ENCODE measurements at regions not wholly inside any gene's neighbourhood (a gene's known extent, or its start where the extent isn't known, plus 50 kb on each side); places are given as distances from the start of the nearest gene placed in this dataset.

- DNase-seq (ENCODE audit: low spot score), result no peak
Measured at GRCh38 chr10:128680116-128680515, 553.9 kb upstream of the MKI67 start.

DNA sequence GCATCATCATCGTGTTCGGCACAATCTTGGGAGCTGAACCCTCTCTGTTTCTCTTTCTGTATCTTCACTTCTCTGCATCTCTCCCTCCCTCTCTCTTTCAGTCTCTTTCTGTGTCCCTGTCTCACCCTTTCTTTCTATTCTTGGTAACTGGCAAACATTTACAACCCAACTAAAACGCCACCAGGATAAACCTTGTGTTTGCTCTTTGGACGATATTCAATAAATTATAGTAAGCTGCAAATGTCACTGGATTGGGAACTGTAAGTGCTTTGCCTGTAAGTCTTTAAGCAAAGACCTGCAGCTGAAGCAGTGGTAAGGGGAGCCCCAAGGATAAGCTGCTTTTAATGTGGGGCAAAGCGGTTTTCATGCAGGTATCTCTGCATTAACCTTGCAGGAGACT lies 558.0 kb upstream of the MKI67 start:
- DNase-seq (ENCODE audit: low spot score), result no peak

DNA sequence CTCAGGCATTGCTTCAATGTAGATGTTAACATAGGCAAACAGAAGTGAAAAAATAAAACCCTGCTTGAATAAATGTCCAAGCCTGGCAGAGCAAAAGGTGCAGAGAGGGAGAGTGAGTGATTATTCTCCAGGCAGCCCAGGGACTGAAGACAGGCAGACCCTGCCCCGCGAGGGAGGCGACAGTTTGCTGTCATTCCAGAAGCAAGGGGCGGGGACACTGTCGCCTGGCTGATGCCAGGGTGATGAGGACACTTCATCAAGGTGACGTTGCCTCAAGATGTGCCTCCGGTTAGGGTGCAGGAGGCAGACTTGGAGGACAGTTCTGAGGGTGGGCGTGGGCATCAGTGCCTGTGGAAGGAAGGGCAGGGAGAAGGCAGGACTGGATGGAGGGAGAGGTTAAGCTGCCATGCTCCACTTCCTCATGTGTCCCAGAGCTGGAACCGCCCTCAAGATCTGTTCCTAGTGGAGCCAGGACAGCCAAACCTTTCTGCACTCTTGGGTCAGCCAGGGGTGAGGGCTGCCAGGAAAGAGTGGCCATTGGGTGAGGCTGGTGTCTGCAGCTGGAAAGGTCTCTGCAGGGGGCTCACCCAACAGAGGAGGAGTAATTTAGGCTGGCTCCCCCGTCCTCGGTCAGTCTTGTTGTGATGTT lies 560.5 kb upstream of the MKI67 start:
- no peak for DNase-seq (ENCODE audit: low spot score)

- no peak for DNase-seq (ENCODE audit: low spot score)
Measured at GRCh38 chr10:128687408-128687807, 561.2 kb upstream of the MKI67 start.

GRCh38 chr10:128687927-128688549 lies 561.8 kb upstream of the MKI67 start:
- DNase-seq (ENCODE audit: low spot score), result no peak

DNA sequence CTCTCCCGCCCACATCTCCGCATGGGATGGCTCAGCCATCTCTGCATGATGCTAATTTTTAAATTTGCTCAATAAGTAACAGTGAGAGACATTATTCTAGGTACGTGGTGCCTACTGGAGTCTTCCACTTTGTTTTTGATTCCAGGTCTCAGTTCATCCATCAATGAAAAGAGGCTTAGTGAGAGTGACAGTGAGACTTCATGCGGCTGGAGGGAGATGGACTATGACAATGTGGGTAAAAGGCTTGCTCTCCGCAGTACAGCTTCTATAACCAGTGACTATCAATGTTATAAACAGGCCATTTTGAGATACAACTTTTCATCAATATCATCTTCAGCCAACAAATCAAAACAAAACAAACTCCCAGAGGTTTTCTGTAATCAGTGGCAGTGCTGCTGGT lies 563.4 kb upstream of the MKI67 start:
- DNase-seq (ENCODE audit: low spot score), result no peak

GRCh38 chr10:128693493-128694131 lies 567.4 kb upstream of the MKI67 start:
- DNase-seq (ENCODE audit: low spot score), result no peak

GRCh38 chr10:128694168-128694850 lies 568.1 kb upstream of the MKI67 start:
- no peak for DNase-seq (ENCODE audit: low spot score)

DNA sequence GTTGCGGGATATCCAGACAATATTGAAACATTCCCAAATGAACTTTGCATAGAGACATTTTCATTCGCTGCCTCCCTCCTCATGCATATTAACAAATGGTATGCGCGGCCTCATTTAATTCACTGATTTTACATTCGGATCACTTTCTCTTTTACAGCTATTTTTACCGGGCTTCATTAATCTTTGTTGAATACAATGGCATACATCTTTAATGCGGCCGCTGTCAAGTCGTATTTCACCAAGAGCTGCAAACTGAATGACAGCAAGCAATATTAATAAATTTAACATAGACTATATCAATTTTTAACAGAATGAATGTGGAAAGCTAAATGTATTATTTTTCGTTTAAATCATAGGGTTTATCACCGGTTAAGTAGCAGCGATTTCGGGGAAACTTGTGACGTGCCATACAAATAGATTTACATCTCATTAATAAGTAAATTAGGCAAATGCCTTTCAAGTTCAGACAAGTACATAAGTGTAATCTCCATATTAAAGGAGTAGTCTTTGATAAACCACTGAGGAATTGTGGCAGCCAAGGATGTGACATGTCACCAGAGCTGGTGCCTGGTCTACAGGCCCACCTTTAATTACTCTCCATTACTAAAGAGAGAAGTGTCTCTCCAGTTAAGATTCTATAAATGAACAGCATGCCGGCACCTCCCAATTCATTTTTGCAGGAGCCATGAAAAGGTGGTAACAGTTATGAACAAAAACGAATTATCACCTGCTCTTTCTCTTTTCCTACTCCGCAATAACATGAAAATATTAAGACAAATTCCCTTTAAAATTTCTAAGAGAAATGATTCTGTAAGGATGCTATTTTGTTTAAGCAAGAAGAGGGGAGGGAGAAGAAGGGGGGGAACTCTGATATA lies 568.9 kb upstream of the MKI67 start:
- DNase-seq (ENCODE audit: low spot score), result no peak

- no peak for DNase-seq (ENCODE audit: low spot score)
Measured at GRCh38 chr10:128695931-128696330, 569.7 kb upstream of the MKI67 start.

- DNase-seq (ENCODE audit: low spot score), result no peak
Measured at GRCh38 chr10:128697437-128697836, 571.2 kb upstream of the MKI67 start.

DNA sequence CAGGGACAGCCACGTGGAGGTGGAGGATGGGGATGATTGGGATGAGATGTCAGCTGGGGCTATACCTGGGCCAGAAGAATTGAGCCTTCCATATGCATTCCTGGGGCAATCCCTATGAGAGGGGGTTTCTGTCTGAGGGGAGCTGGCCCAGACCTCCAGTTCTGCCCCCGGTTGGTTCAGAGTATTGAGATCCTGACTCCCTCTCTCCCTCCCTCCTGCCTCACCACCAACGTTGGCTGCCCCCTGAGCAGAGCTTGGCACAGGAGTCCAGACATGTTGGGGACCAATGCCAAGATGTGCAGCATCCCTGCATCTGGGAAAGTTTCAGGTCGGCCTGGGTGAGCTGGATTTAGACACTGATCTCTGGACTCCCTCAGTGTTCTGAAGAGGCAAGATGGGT lies 575.2 kb upstream of the MKI67 start:
- no peak for DNase-seq (ENCODE audit: low spot score)

- DNase-seq (ENCODE audit: low spot score), result no peak
Measured at GRCh38 chr10:128701837-128702236, 575.6 kb upstream of the MKI67 start.

DNA sequence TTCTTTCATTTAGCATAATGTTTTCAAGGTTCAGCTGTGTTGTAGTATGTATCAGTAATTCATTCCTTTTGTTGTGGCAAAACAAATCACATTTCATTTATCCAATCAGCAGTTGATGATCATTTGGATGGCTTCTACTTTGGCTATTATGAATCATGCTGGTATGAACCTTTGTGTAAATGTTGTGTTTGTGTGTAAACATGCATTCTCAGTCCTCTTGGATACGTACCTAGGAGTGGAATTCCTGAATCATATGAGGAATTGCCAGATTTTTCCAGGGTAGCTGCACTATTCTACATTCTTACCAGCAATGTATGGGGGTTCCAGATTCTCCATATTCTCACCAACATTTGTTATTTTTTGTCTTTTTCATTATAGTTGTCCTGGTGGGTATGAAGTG lies 578.5 kb upstream of the MKI67 start:
- DNase-seq (ENCODE audit: low spot score), result no peak

DNA sequence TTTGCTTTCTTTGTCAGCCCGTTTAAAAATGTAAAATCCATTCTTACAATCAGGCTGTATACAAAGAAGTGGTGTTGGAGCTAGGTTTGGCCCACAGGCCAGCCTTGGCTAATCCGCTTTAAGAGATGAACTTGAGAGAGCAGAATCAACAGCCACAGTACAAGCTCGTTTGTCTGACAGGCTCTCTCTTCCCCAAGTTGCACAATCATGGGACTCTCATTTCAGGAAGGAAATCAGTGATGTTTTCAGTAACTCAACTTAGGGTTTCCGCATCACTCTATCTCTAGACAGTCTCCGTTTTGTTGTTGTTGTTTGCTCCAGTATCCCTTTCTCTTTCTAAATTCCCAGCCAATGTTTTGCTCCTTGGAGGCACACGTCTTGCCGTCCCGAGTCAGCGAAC lies 582.0 kb upstream of the MKI67 start:
- no peak for DNase-seq (ENCODE audit: low spot score)

DNA sequence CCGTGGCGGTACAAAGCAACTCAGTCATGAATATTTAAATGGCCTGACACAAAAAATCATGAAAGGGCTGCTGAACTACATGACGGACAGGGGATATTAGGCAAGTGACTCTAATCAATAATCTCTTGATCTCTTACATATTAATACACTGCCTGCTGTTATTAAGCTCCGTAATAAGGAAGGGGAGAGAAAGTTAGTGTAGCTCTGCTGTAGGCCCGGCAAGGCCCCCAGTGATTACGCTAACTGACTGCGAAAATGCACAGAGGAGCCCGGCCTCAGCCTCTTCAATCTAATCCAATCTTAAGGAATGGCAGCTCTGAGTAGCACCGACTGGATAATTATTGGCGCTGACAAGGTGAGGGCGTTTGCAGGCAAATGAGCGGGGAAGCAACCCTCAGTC lies 583.5 kb upstream of the MKI67 start:
- no peak for DNase-seq (ENCODE audit: low spot score)

- DNase-seq (ENCODE audit: low spot score), result no peak
Measured at GRCh38 chr10:128710098-128710797, 584.0 kb upstream of the MKI67 start.

DNA sequence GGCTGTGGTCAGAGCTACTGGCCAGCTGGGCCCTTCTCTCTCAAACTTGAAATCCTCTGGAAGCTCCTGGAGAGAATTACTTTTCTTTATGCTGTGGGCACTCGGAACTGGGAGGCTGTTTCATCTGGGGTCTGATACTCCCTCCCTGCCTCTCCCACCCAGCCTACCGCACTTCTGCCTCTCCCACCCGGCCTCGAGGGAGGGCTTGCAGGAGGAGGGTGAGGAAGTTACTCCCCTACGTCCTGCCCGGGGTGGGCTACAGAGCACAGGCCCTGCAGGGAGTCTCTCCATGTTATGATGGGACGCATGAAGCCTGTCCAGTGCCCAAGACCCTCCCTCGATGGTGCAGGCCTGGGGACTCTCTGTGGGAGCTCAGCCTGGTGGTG lies 584.6 kb upstream of the MKI67 start:
- DNase-seq (ENCODE audit: low spot score), result no peak

GRCh38 chr10:128711806-128712205 lies 585.6 kb upstream of the MKI67 start:
- no peak for DNase-seq (ENCODE audit: low spot score)

DNA sequence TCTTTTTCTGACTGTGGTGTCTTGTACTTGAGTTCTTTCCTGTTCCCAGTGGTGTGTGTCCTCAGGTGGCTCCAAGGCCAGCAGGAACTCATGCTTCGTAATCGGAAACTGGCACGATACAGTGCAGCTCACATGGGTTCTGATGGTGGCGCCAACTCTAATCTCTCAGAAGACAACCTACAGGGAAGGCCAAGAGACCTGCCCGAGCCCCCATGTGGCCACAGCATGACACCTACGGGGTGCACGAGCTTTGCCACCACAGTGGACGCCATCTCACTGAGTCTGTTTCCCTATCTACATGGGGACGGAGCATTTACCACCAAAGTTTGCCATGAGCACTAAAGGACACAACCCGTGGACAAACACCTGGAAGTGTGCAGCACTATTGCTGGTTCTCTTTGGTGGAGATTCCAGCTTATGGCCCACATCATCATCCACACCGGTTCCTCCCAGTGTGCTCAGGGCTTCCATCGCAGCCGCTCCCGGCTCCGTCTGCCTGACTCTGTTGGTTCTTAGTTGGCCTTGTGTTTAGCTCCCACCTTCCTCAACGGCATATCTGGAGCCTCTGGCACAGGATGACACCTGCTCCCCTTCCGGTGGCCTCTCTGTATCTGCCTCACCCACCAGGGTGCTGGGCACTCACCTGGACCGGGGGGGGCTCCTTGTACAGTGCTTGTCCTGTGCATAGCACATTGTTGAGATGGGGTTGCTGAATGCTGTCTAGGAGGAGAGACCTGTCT lies 586.6 kb upstream of the MKI67 start:
- no peak for DNase-seq (ENCODE audit: low spot score)

DNA sequence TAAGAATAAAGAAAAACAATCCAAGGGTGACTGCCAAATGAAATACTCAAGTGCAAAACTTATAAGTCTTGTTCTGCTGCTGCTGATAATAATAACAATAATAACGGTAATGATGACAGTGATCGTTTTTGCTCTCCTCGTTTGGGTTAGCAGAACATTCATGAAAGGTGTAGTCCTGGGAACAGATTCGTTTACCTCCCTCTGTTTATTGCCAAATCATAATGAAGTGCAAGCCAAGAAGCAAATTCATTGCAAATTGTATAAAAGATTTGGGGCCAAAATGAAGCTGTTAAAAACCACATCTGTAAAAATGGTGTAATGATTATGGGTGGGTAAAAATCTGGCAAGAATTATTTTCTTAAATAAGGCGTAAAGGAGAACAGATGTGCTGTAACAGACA lies 587.2 kb upstream of the MKI67 start:
- DNase-seq (ENCODE audit: low spot score), result no peak
